Brain microvascular endothelial cell (primary cell): ENCODE measurements at regions not wholly inside any gene's neighbourhood (a gene's known extent, or its start where the extent isn't known, plus 50 kb on each side); places are given as distances from the start of the nearest gene placed in this dataset.
A peak's percentile ranks its signal among the peaks of the same experiment; 100 is the strongest.

Source experiments
- DNase-seq: peaks from one replicate; pipeline ENCODE4 v3.0.0-alpha.2; 2020
- H3K27ac ChIP-seq: fragments of 250-450 bp; sonication (Bioruptor Pico); 2 replicates; pipeline ENCODE4 v1.5.1; 2020; ENCODE audit warnings: mild to moderate bottlenecking, moderate library complexity
- H3K27me3 ChIP-seq: fragments of 250-450 bp; sonication (Bioruptor Pico); replicated peaks from 2 replicates; pipeline ENCODE4 v1.5.1; 2020; ENCODE audit warnings: mild to moderate bottlenecking
- H3K36me3 ChIP-seq: fragments of 250-450 bp; sonication (Bioruptor Pico); replicated peaks from 2 replicates; pipeline ENCODE4 v1.5.1; 2020; ENCODE audit warnings: mild to moderate bottlenecking
- H3K4me3 ChIP-seq: 2 replicates; pipeline ENCODE4 v1.5.1; 2011; ENCODE audit warnings: low read depth, mild to moderate bottlenecking, control low read depth, low read length, moderate library complexity
- CTCF ChIP-seq: IDR thresholded peaks from 2 replicates; pipeline ENCODE4 v1.5.1; 2011; ENCODE audit warnings: low read depth, mild to moderate bottlenecking, moderate library complexity, low read length, control low read depth, inconsistent platforms; ENCODE audit errors: missing control alignments
- in situ Hi-C: cut with HindIII; loops from 2 replicates; pipeline ENCODE4 v1.10.0; 2017; ENCODE audit warnings: low sequenced_read_pairs, low pct_ligation_motif_present

- H3K4me3 ChIP-seq, result peak overlapping the region; percentile 46
- no peaks in the 10 kb centered on the region for H3K36me3 ChIP-seq
- H3K27ac ChIP-seq, result peak overlapping the region; percentile 36
- no peaks in the 10 kb centered on the region for H3K27me3 ChIP-seq
- DNase-seq, result peak; percentile 63
- in situ Hi-C loops, result no loop called here
- TF ChIP-seq CTCF, result no peak
Observed at GRCh38 chr9:106697750-106698502, 165.0 kb upstream of the ZNF462 start.

- in situ Hi-C loops, result no loop called here
- Histone ChIP-seq H3K27me3 (no peaks in the 10 kb centered on the region), H3K27ac (no peak overlapping the region), H3K4me3 (no peak overlapping the region), H3K36me3 (no peaks in the 10 kb centered on the region)
- peak; percentile 74 for DNase-seq
- no peak for TF ChIP-seq CTCF
Observed at GRCh38 chr9:106700676-106701075, 162.3 kb upstream of the ZNF462 start.

GRCh38 chr9:106701611-106702010 is 161.4 kb upstream of the ZNF462 start:
- Histone ChIP-seq H3K4me3 (no peak overlapping the region), H3K27me3 (no peaks in the 10 kb centered on the region), H3K36me3 (no peaks in the 10 kb centered on the region), H3K27ac (no peak overlapping the region)
- no peak for DNase-seq
- TF ChIP-seq CTCF, result no peak
- in situ Hi-C loops, result no loop called here

GRCh38 chr9:106704056-106704615 is 158.8 kb upstream of the ZNF462 start:
- DNase-seq, result no peak

GRCh38 chr9:106707291-106707690 is 155.7 kb upstream of the ZNF462 start:
- Histone ChIP-seq H3K27ac (no peak overlapping the region), H3K27me3 (no peaks in the 10 kb centered on the region), H3K36me3 (no peaks in the 10 kb centered on the region), H3K4me3 (no peak overlapping the region)
- no peak for DNase-seq
- in situ Hi-C loops, result no loop called here
- TF ChIP-seq CTCF, result no peak

More at GRCh38 chr9:106704056-106704615, 158.8 kb upstream of the ZNF462 start:
- Histone ChIP-seq H3K36me3 (no peaks in the 10 kb centered on the region), H3K27me3 (no peaks in the 10 kb centered on the region), H3K27ac (no peak overlapping the region), H3K4me3 (no peak overlapping the region)
- in situ Hi-C loops, result no loop called here
- peak; percentile 10 for TF ChIP-seq CTCF
